CD14-positive monocyte (primary cell): ENCODE measurements at regions not wholly inside any gene's neighbourhood (a gene's known extent, or its start where the extent isn't known, plus 50 kb on each side); places are given as distances from the start of the nearest gene placed in this dataset.
A peak's percentile ranks its signal among the peaks of the same experiment; 100 is the strongest.

Experiments used
- DNase-seq, 3 donors: peaks; one replicate each; pipeline ENCODE4 v3.0.0-alpha.2; 2011 to 2022
- H2AFZ ChIP-seq: 2 replicates; pipeline ENCODE4 v1.6.0; 2012; ENCODE audit warnings: mild to moderate bottlenecking, low read depth, low read length, inconsistent platforms; ENCODE audit not compliant: insufficient read depth, poor library complexity, severe bottlenecking
- H3K27ac ChIP-seq, 2 donors: 1 replicate in 1 of 2; 2 replicates in 1 of 2; pipeline ENCODE4 v1.5.1; 2012 to 2013; ENCODE audit warnings: low read length in 2 of 2, control low read depth in 1 of 2, inconsistent platforms in 1 of 2, low read depth in 1 of 2, mild to moderate bottlenecking in 1 of 2
- H3K27me3 ChIP-seq, 2 donors: one replicate each; pipeline versions ENCODE4 v1.6.0 to v1.6.1; 2011 to 2013; ENCODE audit warnings: low read length in 2 of 2; ENCODE audit not compliant: control insufficient read depth in 2 of 2, insufficient read depth in 2 of 2
- H3K36me3 ChIP-seq, 2 donors: replicated peaks in 1 of 2; 1 replicate in 1 of 2; 2 replicates in 1 of 2; pipeline versions ENCODE4 v1.5.1 to v1.6.1; 2012 to 2013; ENCODE audit warnings: low read length in 2 of 2, control low read depth in 1 of 2, inconsistent platforms in 1 of 2, mild to moderate bottlenecking in 1 of 2; ENCODE audit not compliant: insufficient read depth in 2 of 2, control insufficient read depth in 1 of 2
- H3K4me1 ChIP-seq, 2 donors: 1 replicate in 1 of 2; 2 replicates in 1 of 2; pipeline versions ENCODE4 v1.5.1 to v1.6.1; 2012 to 2013; ENCODE audit warnings: low read length in 2 of 2, control low read depth in 1 of 2, inconsistent platforms in 1 of 2, mild to moderate bottlenecking in 1 of 2, moderate library complexity in 1 of 2; ENCODE audit not compliant: insufficient read depth in 2 of 2, control insufficient read depth in 1 of 2
- H3K4me2 ChIP-seq: replicated peaks from 2 replicates; pipeline ENCODE3; 2012; ENCODE audit warnings: low read length, moderate library complexity, mild to moderate bottlenecking; ENCODE audit not compliant: poor library complexity, severe bottlenecking; ENCODE audit errors: extremely low read depth
- H3K4me3 ChIP-seq, 3 experiments: fragments of 200-600 bp in 1 of 3; sonication (generic) in 1 of 3; replicated peaks in 1 of 3; 1 replicate in 2 of 3; 2 replicates in 1 of 3; pipeline ENCODE4 v1.5.1; 2011 to 2013; ENCODE audit warnings: low read length in 3 of 3, mild to moderate bottlenecking in 3 of 3, control low read depth in 2 of 3, low read depth in 2 of 3, inconsistent platforms in 1 of 3, moderate library complexity in 1 of 3
- H3K79me2 ChIP-seq: 2 replicates; pipeline ENCODE4 v1.6.0; 2012; ENCODE audit warnings: mild to moderate bottlenecking, control low read depth, inconsistent platforms, low read length, moderate library complexity; ENCODE audit not compliant: insufficient read depth
- H3K9ac ChIP-seq: 2 replicates; pipeline ENCODE4 v1.6.0; 2017; ENCODE audit warnings: low read length, mild to moderate bottlenecking; ENCODE audit not compliant: insufficient read depth, poor library complexity, severe bottlenecking
- H3K9me3 ChIP-seq, 2 donors: replicated peaks in 1 of 2; 1 replicate in 1 of 2; 2 replicates in 1 of 2; pipeline versions ENCODE4 v1.5.1 to v1.6.1; 2012 to 2013; ENCODE audit warnings: low read length in 2 of 2, control low read depth in 1 of 2; ENCODE audit not compliant: control insufficient read depth in 1 of 2, insufficient read depth in 1 of 2
- H4K20me1 ChIP-seq: 2 replicates; pipeline ENCODE4 v1.6.0; 2012; ENCODE audit warnings: mild to moderate bottlenecking, low read length, control low read depth, moderate library complexity; ENCODE audit not compliant: insufficient read depth
- H3K27ac Mint-ChIP-seq, 7 donors: one replicate each; pipeline ENCODE4 v1.8.0; 2020; ENCODE audit warnings: mild to moderate bottlenecking in 7 of 7, mixed read lengths in 7 of 7, moderate library complexity in 6 of 7, inconsistent platforms in 2 of 7
- H3K27me3 Mint-ChIP-seq, 3 donors: one replicate each; pipeline ENCODE4 v1.8.0; 2021 to 2022; ENCODE audit warnings: low read depth in 3 of 3, mild to moderate bottlenecking in 3 of 3, mixed read lengths in 3 of 3, moderate library complexity in 3 of 3, inconsistent platforms in 1 of 3
- H3K36me3 Mint-ChIP-seq, 2 donors: one replicate each; pipeline ENCODE4 v1.8.0; 2020; ENCODE audit warnings: mixed read lengths in 2 of 2, inconsistent platforms in 1 of 2, mild to moderate bottlenecking in 1 of 2
- H3K4me1 Mint-ChIP-seq: one replicate; pipeline ENCODE4 v1.8.0; 2020; ENCODE audit warnings: mild to moderate bottlenecking, mixed read lengths
- H3K4me3 Mint-ChIP-seq, 2 donors: one replicate each; pipeline ENCODE4 v1.8.0; 2020; ENCODE audit warnings: mild to moderate bottlenecking in 2 of 2, mixed read lengths in 2 of 2, moderate library complexity in 1 of 2
- H3K9me3 Mint-ChIP-seq, 7 donors: one replicate each; pipeline ENCODE4 v1.8.0; 2020 to 2022; ENCODE audit warnings: mixed read lengths in 7 of 7, mild to moderate bottlenecking in 6 of 7, moderate library complexity in 6 of 7, inconsistent platforms in 2 of 7
- CTCF ChIP-seq: fragments of 200-600 bp; IDR thresholded peaks from one replicate; pipeline ENCODE4 v1.8.0; 2022; ENCODE audit warnings: antibody characterized with exemption, mild to moderate bottlenecking
- WGBS: methylation state at CpG from one replicate; pipeline ENCODE4 v1.1.5; 2013; ENCODE audit warnings: missing lambda C conversion rate; ENCODE audit not compliant: insufficient coverage; 5-methylcytosine and 5-hydroxymethylcytosine counted together
- intact Hi-C, 2 donors: fragments of 100-400 bp; cut with micrococcal nuclease; formaldehyde crosslinking; loops; one replicate each; pipeline versions ENCODE4 v1.15.0 to v1.15.1; 2023

- H3K9me3 Mint-ChIP-seq, result no peaks in the 10 kb centered on the region
- H3K27ac Mint-ChIP-seq, result peak overlapping the region in 1 of 7 donors; percentile 73
- intact Hi-C loops, result no loop called here
- H3K4me1 ChIP-seq, result peaks cover 4 to 7% of the 10 kb centered on the region in 2 donors
- H3K36me3 ChIP-seq, result no peaks in the 10 kb centered on the region
- peaks cover 6% of the 10 kb centered on the region for H3K4me1 Mint-ChIP-seq
- no peaks in the 10 kb centered on the region for H3K36me3 Mint-ChIP-seq
- H3K4me2 ChIP-seq, result no peak overlapping the region
- no peak overlapping the region for H3K9ac ChIP-seq
- H3K4me3 ChIP-seq, result no peak overlapping the region
- H3K79me2 ChIP-seq, result no peaks in the 10 kb centered on the region
- H3K9me3 ChIP-seq, result no peaks in the 10 kb centered on the region
- no peak for DNase-seq
- H2AFZ ChIP-seq, result no peak overlapping the region
- no peak for TF ChIP-seq CTCF
- no peak overlapping the region for H3K27ac ChIP-seq
- no peak overlapping the region for H3K4me3 Mint-ChIP-seq
- H3K27me3 Mint-ChIP-seq, result peaks cover 3 to 10% (median 6%) of the 10 kb centered on the region in 3 donors
- WGBS, result 91% methylated on average over 5 of the region's 9 CpGs
- no peaks in the 10 kb centered on the region for H4K20me1 ChIP-seq
- no peaks in the 10 kb centered on the region for H3K27me3 ChIP-seq
Measured at GRCh38 chr6:3513416-3513815, 56.6 kb upstream of the SLC22A23 start.

- Mint-ChIP-seq H3K4me1 (peaks cover 6% of the 10 kb centered on the region), H3K27ac (no peak overlapping the region), H3K27me3 (peaks cover 3 to 10% (median 6%) of the 10 kb centered on the region in 3 donors), H3K4me3 (no peak overlapping the region), H3K9me3 (no peaks in the 10 kb centered on the region), H3K36me3 (no peaks in the 10 kb centered on the region)
- no peak overlapping the region for H3K4me3 ChIP-seq
- TF ChIP-seq CTCF, result no peak
- 98% methylated on average over 5 of the region's 5 CpGs for WGBS
- H3K36me3 ChIP-seq, result no peaks in the 10 kb centered on the region
- H3K9me3 ChIP-seq, result no peaks in the 10 kb centered on the region
- H4K20me1 ChIP-seq, result no peaks in the 10 kb centered on the region
- no peak overlapping the region for H3K27ac ChIP-seq
- H2AFZ ChIP-seq, result no peak overlapping the region
- peaks cover 4 to 7% of the 10 kb centered on the region in 2 donors for H3K4me1 ChIP-seq
- no peak overlapping the region for H3K9ac ChIP-seq
- H3K27me3 ChIP-seq, result no peaks in the 10 kb centered on the region
- no peaks in the 10 kb centered on the region for H3K79me2 ChIP-seq
- intact Hi-C loops, result no loop called here
- no peak for DNase-seq
- H3K4me2 ChIP-seq, result no peak overlapping the region
Measured at GRCh38 chr6:3512832-3513231, 56.0 kb upstream of the SLC22A23 start.
